Osteocyte (in vitro differentiated cells): ENCODE measurements at regions not wholly inside any gene's neighbourhood (a gene's known extent, or its start where the extent isn't known, plus 50 kb on each side); places are given as distances from the start of the nearest gene placed in this dataset.

ENCODE experiments used
- DNase-seq: peaks from one replicate; pipeline ENCODE4 v3.0.0; 2021; ENCODE audit warnings: mixed read lengths; ENCODE audit not compliant: unreplicated experiment; ENCODE audit errors: extremely low spot score
- H3K27ac Mint-ChIP-seq: one replicate; pipeline ENCODE4 v1.8.0; 2021; ENCODE audit warnings: mild to moderate bottlenecking, mixed read lengths; ENCODE audit not compliant: unreplicated experiment
- H3K27me3 Mint-ChIP-seq: one replicate; pipeline ENCODE4 v1.8.0; 2021; ENCODE audit warnings: mixed read lengths; ENCODE audit not compliant: unreplicated experiment
- H3K36me3 Mint-ChIP-seq: one replicate; pipeline ENCODE4 v1.8.0; 2021; ENCODE audit warnings: mixed read lengths; ENCODE audit not compliant: unreplicated experiment
- H3K4me1 Mint-ChIP-seq: one replicate; pipeline ENCODE4 v1.8.0; 2021; ENCODE audit warnings: mixed read lengths; ENCODE audit not compliant: unreplicated experiment
- H3K4me3 Mint-ChIP-seq: one replicate; pipeline ENCODE4 v1.8.0; 2021; ENCODE audit warnings: mild to moderate bottlenecking, moderate library complexity, mixed read lengths; ENCODE audit not compliant: unreplicated experiment
- H3K9me3 Mint-ChIP-seq: one replicate; pipeline ENCODE4 v1.8.0; 2021; ENCODE audit warnings: mixed read lengths; ENCODE audit not compliant: unreplicated experiment
- CTCF ChIP-seq: fragments of 200-600 bp; sonication (generic); IDR thresholded peaks from 2 replicates; pipeline ENCODE4 v1.5.0; 2021; ENCODE audit warnings: antibody characterized with exemption, mild to moderate bottlenecking, moderate library complexity

- H3K4me1 Mint-ChIP-seq, result no peaks in the 10 kb centered on the region
- no peak for DNase-seq
- H3K27ac Mint-ChIP-seq, result no peak overlapping the region
- H3K4me3 Mint-ChIP-seq, result no peak overlapping the region
- no peaks in the 10 kb centered on the region for H3K27me3 Mint-ChIP-seq
- H3K36me3 Mint-ChIP-seq, result no peaks in the 10 kb centered on the region
- TF ChIP-seq CTCF, result no peak
- H3K9me3 Mint-ChIP-seq, result peaks cover 14% of the 10 kb centered on the region
These were observed 103.2 kb downstream of the TBX5 start for GRCh38 chr12:114302606-114303315.

- no peak overlapping the region for H3K4me3 Mint-ChIP-seq
- TF ChIP-seq CTCF, result no peak
- no peak for DNase-seq
- no peaks in the 10 kb centered on the region for H3K36me3 Mint-ChIP-seq
- H3K9me3 Mint-ChIP-seq, result peaks cover 12% of the 10 kb centered on the region
- H3K4me1 Mint-ChIP-seq, result no peaks in the 10 kb centered on the region
- no peaks in the 10 kb centered on the region for H3K27me3 Mint-ChIP-seq
- no peak overlapping the region for H3K27ac Mint-ChIP-seq
These were observed 103.8 kb downstream of the TBX5 start for GRCh38 chr12:114302117-114302516.

- H3K27me3 Mint-ChIP-seq, result no peaks in the 10 kb centered on the region
- no peak overlapping the region for H3K4me3 Mint-ChIP-seq
- no peak for TF ChIP-seq CTCF
- no peak for DNase-seq
- H3K9me3 Mint-ChIP-seq, result peaks cover 12% of the 10 kb centered on the region
- H3K27ac Mint-ChIP-seq, result no peak overlapping the region
- no peaks in the 10 kb centered on the region for H3K36me3 Mint-ChIP-seq
- H3K4me1 Mint-ChIP-seq, result no peaks in the 10 kb centered on the region
These were observed 111.7 kb downstream of the TBX5 start for GRCh38 chr12:114294303-114294685.

- H3K4me1 Mint-ChIP-seq, result no peaks in the 10 kb centered on the region
- no peak for TF ChIP-seq CTCF
- H3K9me3 Mint-ChIP-seq, result peaks cover 11% of the 10 kb centered on the region
- H3K36me3 Mint-ChIP-seq, result no peaks in the 10 kb centered on the region
- H3K27ac Mint-ChIP-seq, result no peak overlapping the region
- H3K4me3 Mint-ChIP-seq, result no peak overlapping the region
- H3K27me3 Mint-ChIP-seq, result no peaks in the 10 kb centered on the region
- DNase-seq, result no peak
These were observed 112.2 kb downstream of the TBX5 start for GRCh38 chr12:114293571-114294302.

- DNase-seq, result no peak
- H3K36me3 Mint-ChIP-seq, result no peaks in the 10 kb centered on the region
- no peaks in the 10 kb centered on the region for H3K27me3 Mint-ChIP-seq
- H3K9me3 Mint-ChIP-seq, result peaks cover 9% of the 10 kb centered on the region
- TF ChIP-seq CTCF, result no peak
- H3K27ac Mint-ChIP-seq, result no peak overlapping the region
- H3K4me1 Mint-ChIP-seq, result no peaks in the 10 kb centered on the region
- H3K4me3 Mint-ChIP-seq, result no peak overlapping the region
These were observed 112.9 kb downstream of the TBX5 start for GRCh38 chr12:114293073-114293472.
